Tibial nerve (tissue), 4 donors: ENCODE measurements at regions not wholly inside any gene's neighbourhood (a gene's known extent, or its start where the extent isn't known, plus 50 kb on each side); places are given as distances from the start of the nearest gene placed in this dataset.

ENCODE experiments used
- EP300 ChIP-seq, 2 donors: sonication (generic); formaldehyde crosslinking; IDR thresholded peaks; one replicate each; pipeline ENCODE4 v1.6.1; 2017; ENCODE audit warnings: antibody characterized with exemption in 2 of 2, mild to moderate bottlenecking in 1 of 2
- POLR2A ChIP-seq, 2 donors: fragments of 450-650 bp; IDR thresholded peaks; one replicate each; pipeline ENCODE4 v1.6.1; 2017; ENCODE audit warnings: antibody characterized with exemption in 2 of 2, mild to moderate bottlenecking in 2 of 2, moderate library complexity in 2 of 2
- TF ChIP-seq, protein P1 (sequence below), 5 experiments: fragments of 200-600 bp in 3 of 5; fragments of 450-650 bp in 2 of 5; sonication (generic) in 3 of 5; IDR thresholded peaks; one replicate each; pipeline ENCODE4 v1.5.1; 2016 to 2019; ENCODE audit warnings: antibody characterized with exemption in 5 of 5, mild to moderate bottlenecking in 3 of 5, moderate library complexity in 2 of 5

DNA sequence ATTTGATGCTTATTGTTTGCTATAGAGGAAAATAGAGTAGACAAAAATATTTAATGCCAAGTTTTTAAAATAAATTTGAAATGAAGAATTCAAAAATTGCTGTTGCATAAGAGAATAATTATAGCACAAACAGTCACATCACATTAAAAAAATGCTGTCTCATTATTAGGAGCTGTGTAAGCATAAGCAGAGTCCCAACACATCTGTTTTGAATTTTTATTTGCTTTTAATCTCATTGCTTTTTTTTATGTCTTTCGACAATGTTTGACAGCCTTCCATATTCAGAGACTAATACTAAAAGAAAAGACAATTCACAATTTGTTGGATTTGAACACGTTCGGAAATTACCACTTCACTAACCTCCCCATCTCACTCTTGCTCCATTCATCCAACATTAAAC is 143.5 kb downstream of the TFPI2 start:
- TF ChIP-seq, protein P1, sequence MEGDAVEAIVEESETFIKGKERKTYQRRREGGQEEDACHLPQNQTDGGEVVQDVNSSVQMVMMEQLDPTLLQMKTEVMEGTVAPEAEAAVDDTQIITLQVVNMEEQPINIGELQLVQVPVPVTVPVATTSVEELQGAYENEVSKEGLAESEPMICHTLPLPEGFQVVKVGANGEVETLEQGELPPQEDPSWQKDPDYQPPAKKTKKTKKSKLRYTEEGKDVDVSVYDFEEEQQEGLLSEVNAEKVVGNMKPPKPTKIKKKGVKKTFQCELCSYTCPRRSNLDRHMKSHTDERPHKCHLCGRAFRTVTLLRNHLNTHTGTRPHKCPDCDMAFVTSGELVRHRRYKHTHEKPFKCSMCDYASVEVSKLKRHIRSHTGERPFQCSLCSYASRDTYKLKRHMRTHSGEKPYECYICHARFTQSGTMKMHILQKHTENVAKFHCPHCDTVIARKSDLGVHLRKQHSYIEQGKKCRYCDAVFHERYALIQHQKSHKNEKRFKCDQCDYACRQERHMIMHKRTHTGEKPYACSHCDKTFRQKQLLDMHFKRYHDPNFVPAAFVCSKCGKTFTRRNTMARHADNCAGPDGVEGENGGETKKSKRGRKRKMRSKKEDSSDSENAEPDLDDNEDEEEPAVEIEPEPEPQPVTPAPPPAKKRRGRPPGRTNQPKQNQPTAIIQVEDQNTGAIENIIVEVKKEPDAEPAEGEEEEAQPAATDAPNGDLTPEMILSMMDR (IDR thresholded peaks at IDR 0.05), result no peak
- TF ChIP-seq POLR2A (IDR thresholded peaks at IDR 0.05) (no peak), EP300 (IDR thresholded peaks at IDR 0.05) (no peak)
